NCI-H2081 treated with DMSO at 0.1 percent for 48 hours (cell line): ENCODE measurements at regions not wholly inside any gene's neighbourhood (a gene's known extent, or its start where the extent isn't known, plus 50 kb on each side); places are given as distances from the start of the nearest gene placed in this dataset.
"Not testable (repeated sequence)": the region's sequence is repeated elsewhere in the genome, so short reads cannot be mapped to it uniquely, and the experiment has no call there.

Source experiments
- DNase-seq: peaks from one replicate; lab custom pipeline; 2025; lab: John Stamatoyannopoulos, UW

DNA sequence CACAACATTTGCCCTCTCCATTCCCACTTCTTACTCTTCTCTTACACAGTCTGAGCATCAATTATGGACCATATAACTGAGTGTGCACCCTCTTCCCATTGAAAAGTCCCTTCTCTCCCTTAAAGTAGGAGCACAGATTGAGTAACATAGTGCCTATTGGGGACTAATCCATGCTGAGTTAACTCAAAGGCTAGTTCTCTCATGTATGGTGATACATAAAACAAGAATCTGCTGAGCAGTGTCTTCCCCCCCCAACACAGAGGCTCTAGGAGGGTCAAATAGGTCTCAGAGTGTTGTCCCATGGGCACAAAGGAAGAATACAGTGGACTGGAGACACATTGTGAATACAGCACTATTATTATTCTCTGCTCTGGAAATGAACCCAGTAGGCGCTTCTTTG lies 274.6 kb upstream of the BOD1L1 start:
- no peak for DNase-seq

DNA sequence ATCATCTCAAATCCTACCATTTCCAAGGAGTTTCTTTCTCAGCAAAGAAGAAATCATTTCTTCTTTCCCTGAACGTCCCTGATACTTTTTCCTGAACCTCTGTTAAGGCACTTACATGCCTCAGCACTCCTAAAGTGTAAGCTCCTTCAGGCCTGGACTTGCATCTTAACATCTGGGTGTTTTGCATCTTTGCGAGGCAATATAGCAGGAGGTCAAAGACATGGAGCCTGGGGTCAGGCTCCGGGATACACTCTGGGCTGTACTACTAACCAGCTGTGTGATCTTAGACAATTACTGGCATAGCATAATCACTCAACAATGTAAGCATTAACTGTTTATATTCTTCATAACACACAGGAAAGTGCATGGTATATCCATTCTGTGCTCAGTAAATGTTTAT lies 275.5 kb upstream of the BOD1L1 start:
- no peak for DNase-seq

DNA sequence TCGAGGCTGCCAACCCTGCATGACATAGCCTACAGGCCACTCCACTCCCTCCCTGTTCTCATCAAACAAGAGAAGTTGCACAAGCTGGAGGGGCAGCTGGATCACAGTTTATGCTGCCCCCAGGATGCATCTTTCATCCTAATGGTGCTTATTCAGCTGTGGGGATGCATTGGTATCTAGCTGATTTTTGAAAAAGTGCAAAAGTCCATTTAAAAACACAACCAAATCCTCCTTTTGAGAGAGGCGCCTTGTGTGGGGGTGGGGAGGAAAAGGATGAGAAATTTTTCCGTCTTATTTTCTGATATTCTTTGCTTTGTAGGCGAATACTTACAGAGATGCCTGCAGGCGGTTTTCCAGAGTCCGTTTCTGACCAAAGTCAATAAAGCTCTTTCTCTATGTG lies 276.4 kb upstream of the BOD1L1 start:
- no peak for DNase-seq

- DNase-seq: no peak
These were observed 278.0 kb upstream of the BOD1L1 start for GRCh38 chr4:13905543-13905942.

DNA sequence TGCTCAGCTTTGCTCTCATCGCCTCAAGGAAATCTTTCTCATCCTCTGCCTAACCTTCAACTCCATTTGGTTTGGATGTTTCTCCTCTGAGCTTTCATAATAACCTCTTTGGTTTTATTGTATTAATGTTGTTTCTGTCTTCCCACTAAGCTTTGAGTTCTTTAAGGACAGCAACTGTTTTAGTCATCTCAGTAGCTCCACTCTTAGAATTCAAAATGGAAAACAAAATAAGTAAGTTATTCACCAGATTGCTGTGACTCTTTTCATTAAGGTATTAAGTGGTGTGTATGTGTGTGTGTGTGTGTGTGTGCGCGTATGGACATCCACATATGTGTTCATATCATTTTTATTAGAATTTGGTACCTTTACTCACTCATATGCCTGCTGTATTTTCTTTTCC lies 279.2 kb upstream of the BOD1L1 start:
- DNase-seq: no peak

DNA sequence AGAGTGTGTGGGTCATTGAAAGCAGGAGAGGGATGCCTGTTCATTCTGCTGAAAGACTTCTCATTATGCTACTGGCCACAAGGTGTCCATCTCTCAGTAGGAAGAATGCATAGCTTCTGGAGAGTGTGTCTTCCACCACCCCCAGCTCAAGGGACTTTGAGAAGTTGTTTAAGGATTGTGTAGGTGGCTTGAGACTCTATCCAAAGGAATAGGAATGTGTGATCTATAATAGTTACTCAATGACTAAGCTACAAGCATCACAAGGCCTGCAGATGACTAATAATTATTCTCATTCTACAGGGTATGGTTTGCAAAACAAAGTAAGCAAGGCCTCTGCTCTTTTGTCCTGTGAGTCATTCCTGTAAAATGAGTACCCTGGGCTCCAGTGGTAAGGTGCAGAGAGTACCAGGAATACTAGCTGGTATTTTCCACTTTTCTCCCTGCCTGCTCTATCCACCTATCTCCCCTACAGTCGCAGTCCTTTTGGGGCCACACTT lies 279.8 kb upstream of the BOD1L1 start:
- no peak for DNase-seq

DNA sequence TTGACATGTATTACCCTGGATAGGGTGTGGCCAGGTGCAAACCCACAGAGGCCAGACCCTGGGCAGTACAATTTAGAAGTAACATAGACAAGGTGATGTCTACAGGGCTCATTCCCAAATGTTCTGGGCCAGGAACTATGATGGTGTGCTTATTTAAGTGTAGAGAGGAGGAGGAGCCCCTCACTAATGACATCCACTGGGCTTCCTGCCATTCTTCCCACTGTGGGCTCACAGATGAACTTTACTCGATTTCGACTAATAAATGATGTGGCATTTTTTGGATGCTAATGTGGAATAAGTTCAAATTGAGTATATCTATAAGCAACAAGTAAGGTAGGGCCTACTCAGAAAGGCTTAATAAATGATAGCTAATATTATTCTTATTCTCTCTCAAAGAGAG lies 280.9 kb upstream of the BOD1L1 start:
- no peak for DNase-seq

DNA sequence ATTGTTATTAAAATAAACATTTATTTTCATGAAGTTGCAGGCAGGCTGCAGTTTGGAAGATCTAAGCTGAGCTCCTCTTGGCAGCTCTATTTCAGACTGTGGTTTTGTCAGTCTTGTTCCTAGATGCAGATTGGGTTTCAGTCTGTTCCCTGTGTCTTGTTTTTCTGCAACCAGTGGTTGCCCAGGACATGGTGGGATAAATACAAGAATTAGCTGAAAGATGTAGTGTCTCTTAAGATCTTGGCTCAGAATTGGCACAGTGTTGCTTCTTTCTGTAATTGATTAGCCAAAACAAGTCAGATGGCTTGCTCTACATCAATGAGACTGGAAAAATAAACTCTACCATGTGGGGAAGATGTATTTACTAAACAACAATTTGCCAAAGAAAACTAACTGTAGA lies 283.0 kb upstream of the BOD1L1 start:
- no peak for DNase-seq

DNA sequence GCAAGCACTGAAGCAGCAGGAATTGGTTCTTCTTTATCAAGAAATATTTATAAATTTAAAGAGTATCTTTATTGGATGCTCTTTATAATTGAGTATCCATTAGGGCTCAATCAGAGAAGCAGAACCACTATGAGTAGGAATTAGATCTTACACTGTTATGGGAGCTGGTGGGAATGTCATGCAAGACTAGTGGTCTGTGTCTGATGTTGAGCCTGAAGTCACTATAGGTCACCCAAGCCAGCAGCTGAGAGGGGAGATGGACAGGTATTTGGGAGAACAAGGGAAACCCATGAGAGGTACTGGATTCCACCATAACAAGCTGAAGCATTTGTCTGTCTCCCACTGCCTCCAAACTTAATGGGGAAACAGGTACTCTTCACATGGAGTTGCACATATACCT lies 283.7 kb upstream of the BOD1L1 start:
- DNase-seq: no peak

DNA sequence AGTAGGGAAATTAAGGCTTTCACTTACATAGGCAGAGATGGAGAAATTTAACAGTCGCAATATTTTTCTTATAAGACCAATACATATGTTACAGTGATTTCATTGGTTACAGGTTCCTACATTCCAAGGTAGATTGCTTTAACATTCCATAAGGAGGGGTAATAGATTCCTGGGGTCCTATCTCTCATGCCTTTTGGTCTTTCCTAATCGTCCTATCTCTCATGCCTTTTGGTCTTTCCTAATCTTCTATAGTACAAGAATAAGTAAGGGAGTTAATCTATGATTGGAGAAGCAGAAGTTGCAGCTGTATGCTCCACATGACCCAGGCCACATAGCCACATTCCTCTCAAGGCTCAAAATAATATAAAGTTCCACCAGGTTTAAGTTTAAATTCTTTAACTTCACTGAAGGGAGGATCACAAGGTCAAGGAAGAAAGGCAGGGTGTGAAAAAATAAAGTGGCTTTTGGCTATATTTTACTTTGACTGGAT lies 285.0 kb upstream of the BOD1L1 start:
- DNase-seq: no peak

DNA sequence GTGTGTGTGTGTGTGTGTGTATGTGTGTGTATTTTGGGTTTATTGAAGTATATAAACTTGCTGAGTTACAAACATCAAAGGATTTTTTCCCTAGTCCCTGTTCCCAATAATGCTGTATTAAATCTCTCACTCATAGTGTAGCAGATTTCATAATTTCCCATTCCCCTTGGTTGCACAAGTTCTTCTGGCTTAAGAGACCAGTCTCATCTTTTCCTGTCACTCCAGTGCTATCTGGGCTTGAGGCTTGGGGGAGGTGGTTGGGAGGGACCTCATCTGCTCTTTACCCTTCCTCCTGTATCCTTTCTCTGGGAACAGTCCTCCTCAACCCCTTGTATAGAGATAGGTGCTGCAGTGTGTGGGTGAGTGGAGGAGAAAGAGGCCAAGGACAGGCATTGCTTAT lies 285.4 kb upstream of the BOD1L1 start:
- no peak for DNase-seq

DNA sequence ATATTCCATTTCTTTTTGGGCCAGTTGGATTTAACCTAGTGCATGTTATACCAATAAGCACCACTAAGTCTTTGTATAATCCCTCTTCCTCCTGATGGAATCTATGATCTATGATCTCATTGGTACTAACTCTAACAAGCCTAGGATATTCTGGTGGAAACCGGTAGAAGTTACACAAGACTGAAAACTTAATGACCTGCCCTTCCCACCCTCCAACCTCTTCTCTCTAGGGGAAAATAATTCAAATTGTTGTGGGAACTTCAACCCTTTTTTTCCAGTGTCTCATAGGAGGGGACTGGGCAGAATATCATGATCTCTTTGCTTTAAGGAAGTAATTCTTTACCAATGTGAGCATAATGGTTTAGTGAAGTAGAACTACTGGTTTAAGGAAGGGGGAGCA lies 289.5 kb upstream of the BOD1L1 start:
- no peak for DNase-seq

GRCh38 chr4:13918110-13918509 lies 290.6 kb upstream of the BOD1L1 start:
- DNase-seq: no peak

DNA sequence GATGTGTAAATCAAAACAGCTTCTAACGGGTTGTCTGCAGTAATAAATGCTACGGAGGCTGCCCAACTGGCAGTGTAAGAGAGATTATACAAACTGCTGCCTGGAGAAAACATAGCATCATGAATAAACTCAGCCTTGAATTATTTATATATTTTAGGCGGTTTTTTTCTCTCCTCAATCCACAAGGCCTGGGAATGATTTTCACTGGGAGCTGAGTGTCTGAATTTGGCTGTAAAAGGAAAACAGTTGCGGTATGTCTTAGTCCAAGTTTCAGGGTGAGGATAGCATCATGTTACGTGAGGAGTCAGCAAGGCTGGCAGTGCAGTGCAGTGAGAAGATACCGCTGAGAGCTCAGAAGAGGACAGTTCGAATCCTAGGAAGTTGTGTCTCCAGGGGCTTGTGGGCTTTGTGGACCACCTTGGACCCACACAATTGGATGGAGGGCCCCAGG lies 291.5 kb upstream of the BOD1L1 start:
- no peak for DNase-seq

DNA sequence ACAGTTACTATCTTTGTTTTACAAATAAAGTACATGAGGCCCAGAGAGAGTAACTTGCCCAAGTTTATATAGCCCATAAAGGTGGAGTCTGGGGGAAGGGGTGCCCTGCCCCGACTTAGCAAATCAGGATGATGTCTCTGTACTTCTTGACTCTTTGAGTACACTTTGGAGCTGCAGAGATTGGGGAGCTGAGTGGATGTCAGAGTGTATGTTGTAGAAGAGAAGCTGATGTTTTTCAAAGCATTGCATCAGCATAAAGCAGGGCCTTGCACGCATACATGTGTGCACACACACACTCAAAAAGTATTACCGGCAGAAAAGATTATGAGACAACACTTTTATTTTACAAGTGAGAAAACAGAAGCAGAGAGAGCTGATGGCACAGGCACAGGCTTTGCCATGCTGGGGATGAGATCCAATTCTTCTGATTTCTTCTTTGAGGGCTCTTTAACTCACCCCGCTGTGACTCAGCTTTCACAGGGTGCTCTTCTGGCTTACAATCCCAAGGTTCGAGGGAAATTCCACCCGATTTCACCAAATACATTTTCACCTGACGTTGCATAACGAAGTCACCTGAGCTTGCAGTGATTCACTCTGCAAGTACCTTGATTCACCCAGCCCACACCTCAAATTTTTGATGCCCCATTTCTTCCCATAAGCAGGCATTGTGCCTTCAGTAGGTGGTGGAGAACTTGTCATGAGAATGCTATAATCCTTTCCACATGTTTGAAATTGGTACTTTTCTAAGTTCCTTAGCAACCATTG lies 292.8 kb upstream of the BOD1L1 start:
- DNase-seq: no peak

DNA sequence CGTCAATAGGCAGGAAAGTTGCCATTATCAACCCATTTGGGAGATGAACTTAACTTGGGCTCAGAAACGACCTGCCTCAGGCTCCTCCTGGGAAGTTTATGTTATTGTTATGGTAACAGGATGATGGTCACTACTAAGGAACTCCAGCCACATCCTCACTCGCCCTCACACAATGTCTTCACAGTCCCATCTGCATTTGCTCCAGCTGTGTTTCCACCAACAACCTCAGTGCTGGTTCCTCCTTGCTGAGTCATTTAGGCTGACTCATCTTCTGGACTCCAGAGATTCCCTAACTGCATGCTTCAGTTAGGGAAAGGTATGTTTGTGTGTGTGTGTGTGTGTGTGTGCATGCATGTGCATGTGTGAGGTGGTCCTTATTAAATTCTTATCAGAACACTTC lies 293.4 kb upstream of the BOD1L1 start:
- no peak for DNase-seq

DNA sequence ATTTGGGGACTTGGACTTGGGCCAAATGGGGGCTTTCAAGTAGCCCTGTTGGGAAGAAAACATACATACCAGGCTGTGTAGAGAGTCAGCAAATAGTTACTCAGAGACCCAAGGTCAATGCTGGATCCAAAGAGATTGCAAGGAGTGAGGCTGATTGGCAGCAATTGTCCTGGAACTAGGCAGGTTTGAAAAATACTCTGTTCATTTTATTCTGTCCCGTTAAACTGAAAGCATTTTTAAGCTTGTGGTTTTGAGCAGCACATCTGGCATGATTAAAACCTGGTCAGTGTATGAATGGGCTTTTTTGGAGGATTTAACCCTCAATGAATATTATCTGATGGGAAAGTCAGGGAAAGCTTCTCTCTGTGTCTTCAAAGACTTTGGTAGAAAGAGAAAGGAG lies 294.3 kb upstream of the BOD1L1 start:
- no peak for DNase-seq

GRCh38 chr4:13922459-13922858 lies 294.9 kb upstream of the BOD1L1 start:
- no peak for DNase-seq

GRCh38 chr4:13922873-13923645 lies 295.5 kb upstream of the BOD1L1 start:
- DNase-seq: no peak

DNA sequence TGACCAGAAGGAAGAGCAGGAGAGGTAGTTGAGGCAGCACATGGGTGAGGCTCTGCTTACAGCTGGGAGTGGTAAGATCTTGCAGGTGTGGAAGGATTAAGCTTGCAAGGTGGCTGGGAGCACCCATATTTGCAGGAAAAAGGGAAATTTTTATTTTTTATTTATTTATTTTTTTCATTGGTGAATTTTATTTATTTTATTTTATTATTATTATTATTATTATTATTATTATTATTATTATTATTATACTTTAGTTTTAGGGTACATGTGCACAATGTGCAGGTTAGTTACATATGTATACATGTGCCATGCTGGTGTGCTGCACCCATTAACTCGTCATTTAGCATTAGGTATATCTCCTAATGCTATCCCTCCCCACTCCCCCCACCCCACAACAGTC lies 297.4 kb upstream of the BOD1L1 start:
- DNase-seq: not testable (repeated sequence)

GRCh38 chr4:13928214-13928613 lies 300.7 kb upstream of the BOD1L1 start:
- DNase-seq: no peak

- DNase-seq: no peak
These were observed 302.6 kb upstream of the BOD1L1 start for GRCh38 chr4:13930155-13930554.

DNA sequence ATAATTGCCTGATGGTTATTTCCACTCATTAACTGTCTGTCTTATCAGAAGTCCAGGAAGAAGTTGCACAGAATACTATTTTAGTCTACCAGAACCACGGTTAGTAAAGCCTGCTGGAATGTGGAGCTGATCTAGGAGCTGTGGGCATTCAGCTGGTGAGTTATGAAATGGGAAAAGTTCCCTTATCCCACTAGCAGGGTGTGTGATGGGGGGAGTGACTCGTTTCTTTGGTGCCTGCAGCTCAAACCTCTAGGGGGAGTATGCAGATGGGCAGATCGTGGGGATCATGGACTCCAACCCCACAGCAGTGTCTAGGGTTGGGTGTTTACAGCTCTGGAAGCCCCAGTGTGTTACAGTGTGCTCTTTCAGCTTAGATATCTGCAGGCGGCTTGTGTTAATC lies 305.7 kb upstream of the BOD1L1 start:
- no peak for DNase-seq
